Trophoblast cell (in vitro differentiated cells and primary cell): ENCODE measurements at regions not wholly inside any gene's neighbourhood (a gene's known extent, or its start where the extent isn't known, plus 50 kb on each side); places are given as distances from the start of the nearest gene placed in this dataset.

Source experiments
- DNase-seq, 2 donors: peaks; one replicate each; pipeline ENCODE4 v3.0.0-alpha.2; 2016
- H2AFZ ChIP-seq: 2 replicates; pipeline ENCODE4 v1.6.1; 2013; ENCODE audit warnings: low read length, moderate library complexity, mild to moderate bottlenecking; ENCODE audit not compliant: insufficient read depth, poor library complexity
- H2AK5ac ChIP-seq: 2 replicates; pipeline ENCODE4 v1.6.1; 2013; ENCODE audit warnings: mild to moderate bottlenecking, low read length
- H2BK120ac ChIP-seq: 2 replicates; pipeline ENCODE4 v1.6.1; 2013; ENCODE audit warnings: low read length, mild to moderate bottlenecking, moderate library complexity; ENCODE audit not compliant: insufficient read depth, poor library complexity
- H2BK12ac ChIP-seq: 2 replicates; pipeline ENCODE4 v1.6.1; 2013; ENCODE audit warnings: mild to moderate bottlenecking, low read length, moderate library complexity
- H2BK5ac ChIP-seq: 2 replicates; pipeline ENCODE4 v1.6.1; 2013; ENCODE audit warnings: low read length, low read depth, moderate library complexity, mild to moderate bottlenecking; ENCODE audit not compliant: poor library complexity
- H3K14ac ChIP-seq: 2 replicates; pipeline ENCODE4 v1.6.1; 2013; ENCODE audit warnings: mild to moderate bottlenecking, low read length
- H3K18ac ChIP-seq: 2 replicates; pipeline ENCODE4 v1.6.1; 2013; ENCODE audit warnings: mild to moderate bottlenecking, low read length
- H3K23ac ChIP-seq: 2 replicates; pipeline ENCODE4 v1.6.1; 2013; ENCODE audit warnings: low read length
- H3K27ac ChIP-seq: 2 replicates; pipeline ENCODE4 v1.5.1; 2013; ENCODE audit warnings: low read depth, mild to moderate bottlenecking, inconsistent platforms, low read length, moderate library complexity
- H3K27me3 ChIP-seq: 2 replicates; pipeline ENCODE4 v1.6.1; 2013; ENCODE audit warnings: inconsistent platforms, mild to moderate bottlenecking, low read length, moderate library complexity; ENCODE audit not compliant: insufficient read depth
- H3K36me3 ChIP-seq, 2 experiments: 1 replicate in 1 of 2; 2 replicates in 1 of 2; pipeline ENCODE4 v1.6.1; 2013; ENCODE audit warnings: low read length in 2 of 2, mild to moderate bottlenecking in 2 of 2, moderate library complexity in 1 of 2; ENCODE audit not compliant: insufficient read depth in 2 of 2, control insufficient read depth in 1 of 2
- H3K4ac ChIP-seq: 2 replicates; pipeline ENCODE4 v1.6.1; 2013; ENCODE audit warnings: low read depth, mild to moderate bottlenecking, low read length, moderate library complexity
- H3K4me1 ChIP-seq, 2 experiments: 1 replicate in 1 of 2; 2 replicates in 1 of 2; pipeline ENCODE4 v1.6.1; 2013; ENCODE audit warnings: low read length in 2 of 2, mild to moderate bottlenecking in 2 of 2, moderate library complexity in 1 of 2; ENCODE audit not compliant: insufficient read depth in 2 of 2, control insufficient read depth in 1 of 2
- H3K4me2 ChIP-seq: 2 replicates; pipeline ENCODE4 v1.6.1; 2013; ENCODE audit warnings: inconsistent platforms, mild to moderate bottlenecking, low read length, moderate library complexity
- H3K4me3 ChIP-seq: 2 replicates; pipeline ENCODE4 v1.5.1; 2013; ENCODE audit warnings: mild to moderate bottlenecking, low read depth, low read length, inconsistent platforms
- H3K79me1 ChIP-seq: one replicate; pipeline ENCODE4 v1.6.1; 2013; ENCODE audit warnings: low read length
- H3K79me2 ChIP-seq: 2 replicates; pipeline ENCODE4 v1.6.1; 2013; ENCODE audit warnings: low read length, mild to moderate bottlenecking; ENCODE audit not compliant: control insufficient read depth, insufficient read depth, poor library complexity
- H3K9ac ChIP-seq: 2 replicates; pipeline ENCODE4 v1.6.1; 2013; ENCODE audit warnings: mild to moderate bottlenecking, low read length
- H3K9me3 ChIP-seq: 2 replicates; pipeline ENCODE4 v1.6.1; 2013; ENCODE audit warnings: low read depth, mild to moderate bottlenecking, control low read depth, inconsistent platforms, low read length; ENCODE audit not compliant: insufficient read depth
- H4K12ac ChIP-seq: 2 replicates; pipeline ENCODE4 v1.6.1; 2013; ENCODE audit warnings: low read depth, mild to moderate bottlenecking, low read length, moderate library complexity
- H4K8ac ChIP-seq: 2 replicates; pipeline ENCODE4 v1.6.1; 2013; ENCODE audit warnings: low read depth, mild to moderate bottlenecking, low read length, moderate library complexity
- H4K91ac ChIP-seq: one replicate; pipeline ENCODE4 v1.6.1; 2013; ENCODE audit warnings: low read depth, mild to moderate bottlenecking, low read length, moderate library complexity
- WGBS: extraction: QIAGEN DNeasy Blood & Tissue Kit; methylation state at CpG from one replicate; pipeline ENCODE4 v1.1.7; 2013; ENCODE audit warnings: missing lambda C conversion rate; ENCODE audit not compliant: insufficient read length, insufficient coverage; ENCODE audit errors: extremely low coverage; 5-methylcytosine and 5-hydroxymethylcytosine counted together

- Histone ChIP-seq H4K12ac (no peak overlapping the region), H2BK12ac (no peak overlapping the region), H3K23ac (no peak overlapping the region), H3K9ac (no peak overlapping the region), H3K36me3 (no peaks in the 10 kb centered on the region), H3K14ac (no peak overlapping the region), H3K4ac (no peak overlapping the region), H4K8ac (no peak overlapping the region), H3K27ac (no peak overlapping the region), H3K9me3 (no peaks in the 10 kb centered on the region), H3K79me2 (no peaks in the 10 kb centered on the region), H3K18ac (no peak overlapping the region), H2AK5ac (no peak overlapping the region), H3K79me1 (no peaks in the 10 kb centered on the region), H4K91ac (no peak overlapping the region), H2AFZ (no peak overlapping the region), H3K4me1 (no peaks in the 10 kb centered on the region), H3K4me3 (no peak overlapping the region), H2BK120ac (no peak overlapping the region), H3K4me2 (no peak overlapping the region), H3K27me3 (no peaks in the 10 kb centered on the region), H2BK5ac (no peak overlapping the region)
- no CpG with 5 or more reads among the region's 2 CpGs for WGBS
- DNase-seq, result no peak
Observed at GRCh38 chr4:13284932-13285331, 199.2 kb downstream of the RAB28 start.

- no CpG with 5 or more reads among the region's 1 CpG for WGBS
- H3K23ac ChIP-seq, result no peak overlapping the region
Observed at GRCh38 chr4:13276357-13276756, 207.8 kb downstream of the RAB28 start.

DNA sequence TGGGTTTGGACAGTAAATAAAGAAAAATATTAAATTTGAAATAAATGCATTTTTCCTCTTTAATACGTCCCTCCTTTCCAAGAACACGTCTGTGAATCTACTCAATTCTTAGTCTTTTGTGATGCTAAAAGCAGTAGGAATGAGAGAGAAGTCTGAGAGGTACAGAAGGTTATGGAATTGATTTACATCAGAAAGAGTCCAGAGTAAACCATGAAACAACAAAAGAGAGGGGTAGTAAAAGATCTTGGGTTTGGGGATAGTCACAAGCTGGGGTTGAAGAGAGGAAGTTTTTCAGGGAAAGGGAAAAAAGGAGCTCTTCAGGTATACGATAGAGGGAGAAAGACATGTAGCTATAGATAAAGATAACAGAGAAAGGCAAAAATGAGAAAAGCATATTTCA lies 215.4 kb downstream of the RAB28 start:
- Histone ChIP-seq H2BK5ac (no peak overlapping the region), H3K9ac (no peak overlapping the region), H3K9me3 (no peaks in the 10 kb centered on the region), H3K27me3 (no peaks in the 10 kb centered on the region), H3K18ac (no peak overlapping the region), H3K23ac (no peak overlapping the region), H3K4me3 (no peak overlapping the region), H2BK12ac (no peak overlapping the region), H3K4ac (no peak overlapping the region), H2BK120ac (no peak overlapping the region), H4K91ac (no peak overlapping the region), H3K4me1 (no peaks in the 10 kb centered on the region), H3K4me2 (no peak overlapping the region), H2AFZ (no peak overlapping the region), H3K14ac (no peak overlapping the region), H4K8ac (no peak overlapping the region), H2AK5ac (no peak overlapping the region), H3K79me2 (no peaks in the 10 kb centered on the region), H3K79me1 (no peaks in the 10 kb centered on the region), H3K36me3 (no peaks in the 10 kb centered on the region), H4K12ac (no peak overlapping the region), H3K27ac (no peak overlapping the region)
- no CpG with 5 or more reads among the region's 3 CpGs for WGBS
- DNase-seq, result no peak

More at GRCh38 chr4:13276357-13276756, 207.8 kb downstream of the RAB28 start:
- Histone ChIP-seq H3K4me3 (no peak overlapping the region), H3K9me3 (peaks cover 3% of the 10 kb centered on the region), H4K91ac (no peak overlapping the region), H3K18ac (no peak overlapping the region), H2AK5ac (no peak overlapping the region), H3K27me3 (no peaks in the 10 kb centered on the region), H4K12ac (no peak overlapping the region), H2BK120ac (no peak overlapping the region), H4K8ac (no peak overlapping the region), H3K9ac (no peak overlapping the region), H3K14ac (no peak overlapping the region), H2BK12ac (no peak overlapping the region), H3K27ac (no peak overlapping the region), H3K4me1 (no peaks in the 10 kb centered on the region), H3K4ac (no peak overlapping the region), H3K79me2 (no peaks in the 10 kb centered on the region), H2AFZ (no peak overlapping the region), H3K79me1 (no peaks in the 10 kb centered on the region), H3K4me2 (no peak overlapping the region), H3K36me3 (no peaks in the 10 kb centered on the region), H2BK5ac (no peak overlapping the region)
- no peak for DNase-seq

DNA sequence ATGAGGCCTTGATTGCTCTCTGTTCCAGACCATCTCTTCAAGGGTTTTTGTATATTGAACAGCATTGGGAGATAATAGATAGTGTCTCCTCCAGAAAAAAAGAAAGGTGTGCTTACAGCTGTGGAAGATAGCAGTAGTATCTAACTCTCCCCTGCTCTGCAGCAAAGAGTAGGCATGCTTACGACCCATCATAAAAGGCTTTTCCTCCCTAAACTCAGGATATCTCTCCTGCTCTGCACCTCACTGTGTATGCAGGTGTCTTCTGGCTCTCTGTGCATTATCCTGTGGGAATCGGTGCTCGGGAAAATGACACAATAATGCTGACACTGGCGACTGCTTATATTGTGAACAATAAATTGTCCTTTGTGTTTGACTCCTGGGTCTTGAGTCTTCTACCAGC lies 216.0 kb downstream of the RAB28 start:
- no peak overlapping the region for H2BK120ac ChIP-seq
- H3K18ac ChIP-seq, result no peak overlapping the region
- no peaks in the 10 kb centered on the region for H3K79me1 ChIP-seq
- H3K4ac ChIP-seq, result no peak overlapping the region
- H2BK12ac ChIP-seq, result no peak overlapping the region
- no peak overlapping the region for H2BK5ac ChIP-seq
- H3K4me1 ChIP-seq, result no peaks in the 10 kb centered on the region
- no peak overlapping the region for H3K4me2 ChIP-seq
- no peaks in the 10 kb centered on the region for H3K36me3 ChIP-seq
- H4K8ac ChIP-seq, result no peak overlapping the region
- H4K91ac ChIP-seq, result no peak overlapping the region
- no peak overlapping the region for H3K9ac ChIP-seq
- H3K27me3 ChIP-seq, result no peaks in the 10 kb centered on the region
- no peak overlapping the region for H2AFZ ChIP-seq
- no peaks in the 10 kb centered on the region for H3K79me2 ChIP-seq
- H3K23ac ChIP-seq, result no peak overlapping the region
- no peak for DNase-seq
- H2AK5ac ChIP-seq, result no peak overlapping the region
- WGBS, result no CpG with 5 or more reads among the region's 4 CpGs
- no peaks in the 10 kb centered on the region for H3K9me3 ChIP-seq
- H4K12ac ChIP-seq, result no peak overlapping the region
- H3K27ac ChIP-seq, result no peak overlapping the region
- no peak overlapping the region for H3K4me3 ChIP-seq
- H3K14ac ChIP-seq, result no peak overlapping the region
